HepG2 (cell line): ENCODE measurements at regions not wholly inside any gene's neighbourhood (a gene's known extent, or its start where the extent isn't known, plus 50 kb on each side); places are given as distances from the start of the nearest gene placed in this dataset.

ENCODE experiments used
- ATAC-seq: fragments of 200-7000 bp; cut with Tn5 transposase; 3 replicates; pipeline ENCODE4 v1.9.1; 2020; ENCODE audit warnings: mild to moderate bottlenecking, moderate library complexity
- BruUV-seq: library from RNA; stranded (reverse); fragments of 400-500 nt; replicated peaks from 2 replicates; lab custom pipeline; 2021; lab: Mats Ljungman, UMichigan
- CTCF ChIA-PET: fragments of 300-600 bp; formaldehyde crosslinking; extraction: SDS; loops from one replicate; lab custom pipeline; 2021; ENCODE audit warnings: low total read pairs, inconsistent platforms, low intra/inter-chr PET ratio; lab: Yijun Ruan, JAX
- POLR2A ChIA-PET: fragments of 350-600 bp; sonication (Branson Sonifier 250); formaldehyde crosslinking; loops from one replicate; lab custom pipeline; 2020; ENCODE audit warnings: antibody characterized with exemption, inconsistent platforms; lab: Yijun Ruan, JAX
- DNase-seq: peaks from one replicate; pipeline ENCODE4 v3.0.0-alpha.2; 2015; ENCODE audit warnings: low spot score
- FAIRE-seq: peaks from 3 replicates; lab custom pipeline; 2011; peaks lifted over from hg19 to GRCh38; lab: Jason Lieb, UNC
- H2AFZ ChIP-seq: one replicate; pipeline ENCODE4 v1.6.1; 2011; ENCODE audit warnings: low read length, inconsistent platforms
- H3K27ac ChIP-seq: fragments of 300-600 bp; 3 replicates; pipeline ENCODE4 v1.8.0; 2011; ENCODE audit warnings: mixed run types, mild to moderate bottlenecking, mixed read lengths, low read length, inconsistent platforms; ENCODE audit not compliant: insufficient read depth; ENCODE audit errors: extremely low read length
- H3K27me3 ChIP-seq, 2 experiments: fragments of 200-600 bp in 1 of 2; 2 replicates in 1 of 2; 3 replicates in 1 of 2; pipeline versions ENCODE4 v1.6.0 to v1.8.0; 2011; ENCODE audit warnings: low read length in 2 of 2, mild to moderate bottlenecking in 2 of 2, moderate library complexity in 2 of 2, inconsistent platforms in 1 of 2; ENCODE audit not compliant: insufficient read depth in 2 of 2, control insufficient read depth in 1 of 2
- H3K36me3 ChIP-seq, 2 experiments: fragments of 200-600 bp in 1 of 2; replicated peaks in 1 of 2; 2 replicates in 1 of 2; 3 replicates in 1 of 2; pipeline versions ENCODE4 v1.5.1 to v1.8.0; 2011; ENCODE audit warnings: low read length in 2 of 2, inconsistent platforms in 1 of 2; ENCODE audit not compliant: insufficient read depth in 2 of 2, control insufficient read depth in 1 of 2
- H3K4me1 ChIP-seq: 2 replicates; pipeline ENCODE4 v1.5.1; 2012; ENCODE audit warnings: low read length, inconsistent platforms; ENCODE audit not compliant: insufficient read depth
- H3K4me2 ChIP-seq: 2 replicates; pipeline ENCODE4 v1.6.0; 2011; ENCODE audit warnings: low read depth, low read length, inconsistent platforms
- H3K4me3 ChIP-seq, 3 experiments: fragments of 200-600 bp in 1 of 3; sonication (generic), shearing (Covaris generic) in 1 of 3; replicated peaks in 1 of 3; 2 replicates each; pipeline ENCODE4 v1.5.1; 2011 to 2016; ENCODE audit warnings: low read length in 3 of 3, inconsistent platforms in 2 of 3, low read depth in 2 of 3, mild to moderate bottlenecking in 2 of 3, control low read depth in 1 of 3, mixed read lengths in 1 of 3; ENCODE audit not compliant: insufficient read depth in 1 of 3
- H3K79me2 ChIP-seq: one replicate; pipeline ENCODE4 v1.6.1; 2011; ENCODE audit warnings: low read length, inconsistent platforms; ENCODE audit not compliant: insufficient read depth
- H3K9ac ChIP-seq: 2 replicates; pipeline ENCODE4 v1.6.0; 2011; ENCODE audit warnings: mild to moderate bottlenecking, low read depth, low read length, inconsistent platforms; ENCODE audit not compliant: insufficient read depth
- H3K9me3 ChIP-seq: 2 replicates; pipeline ENCODE4 v1.5.1; 2012; ENCODE audit warnings: mild to moderate bottlenecking, low read length
- H4K20me1 ChIP-seq: 2 replicates; pipeline ENCODE4 v1.6.0; 2011; ENCODE audit warnings: inconsistent platforms, mild to moderate bottlenecking, low read length, moderate library complexity; ENCODE audit not compliant: insufficient read depth
- MIER2 ChIP-seq: IDR thresholded peaks from 2 replicates; pipeline ENCODE4 v1.6.1; 2016; ENCODE audit warnings: missing biosample characterization, missing genetic modification reagents
- RBAK ChIP-seq: sonication (generic); formaldehyde crosslinking; IDR thresholded peaks from 2 replicates; pipeline ENCODE4 v1.5.1; 2020; ENCODE audit warnings: mild to moderate bottlenecking, missing genetic modification reagents
- RBM22 ChIP-seq: fragments of 200-400 bp; formaldehyde crosslinking; optimal IDR thresholded peaks from 2 replicates; pipeline ENCODE3; 2017; ENCODE audit warnings: mild to moderate bottlenecking, low read length, moderate library complexity
- RBM39 ChIP-seq: fragments of 200-400 bp; formaldehyde crosslinking; IDR thresholded peaks from one replicate; pipeline ENCODE4 v1.6.1; 2018; ENCODE audit warnings: antibody characterized with exemption, mild to moderate bottlenecking, low read depth, low read length; ENCODE audit not compliant: poor library complexity, severe bottlenecking
- TAF1 ChIP-seq: sonication (generic); formaldehyde crosslinking; IDR thresholded peaks from 2 replicates; pipeline ENCODE4 v1.4.0; 2020; ENCODE audit warnings: missing genetic modification reagents
- ZNF12 ChIP-seq: sonication (generic); formaldehyde crosslinking; IDR thresholded peaks from 2 replicates; pipeline ENCODE4 v1.5.0; 2020; ENCODE audit warnings: missing genetic modification reagents
- ZNF382 ChIP-seq: sonication (generic); formaldehyde crosslinking; IDR thresholded peaks from 2 replicates; pipeline ENCODE4 v1.5.0; 2020; ENCODE audit warnings: missing genetic modification reagents, mild to moderate bottlenecking, borderline replicate concordance
- WGBS: methylation state at CpG from one replicate; pipeline ENCODE4 v1.1.6; 2017; ENCODE audit warnings: low lambda C conversion rate; 5-methylcytosine and 5-hydroxymethylcytosine counted together
- in situ Hi-C: cut with HindIII; loops from 2 replicates; pipeline ENCODE4 v1.10.0; 2017; ENCODE audit warnings: low pct_unique_long_range_greater_than_20kb; ENCODE audit not compliant: extremely low pct_ligation_motif_present
- intact Hi-C: fragments of 100-400 bp; cut with micrococcal nuclease; formaldehyde crosslinking; loops from one replicate; pipeline ENCODE4 v1.10.0; 2022; ENCODE audit not compliant: unreplicated experiment

DNA sequence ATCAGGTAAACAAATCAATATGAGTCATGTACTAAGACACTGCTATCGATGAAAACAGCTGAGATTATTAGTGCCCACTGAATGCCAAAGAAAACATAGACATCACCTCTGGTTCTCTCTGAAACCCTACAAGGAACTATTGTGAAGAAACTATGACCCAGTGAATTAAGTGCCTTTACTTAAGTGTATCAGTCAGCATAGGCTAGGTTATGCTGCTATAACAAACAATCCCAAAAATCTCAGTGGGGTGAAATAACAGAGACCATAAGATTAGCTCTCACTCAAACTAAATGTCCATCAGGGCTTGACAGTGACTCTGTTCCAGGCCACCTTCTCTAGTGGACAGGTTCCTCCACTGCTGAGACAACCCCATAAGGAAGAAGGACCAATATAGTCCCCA is 57.7 kb upstream of the KDM8 start:
- Histone ChIP-seq H3K9me3 (no peaks in the 10 kb centered on the region), H3K36me3 (no peaks in the 10 kb centered on the region), H3K4me2 (no peak overlapping the region), H4K20me1 (no peaks in the 10 kb centered on the region), H3K4me1 (no peaks in the 10 kb centered on the region), H3K27me3 (peaks cover 0 to 3% of the 10 kb centered on the region in 2 experiments; a peak in 3 of 5 replicates), H2AFZ (no peak overlapping the region), H3K27ac (no peak overlapping the region), H3K9ac (no peak overlapping the region), H3K79me2 (no peaks in the 10 kb centered on the region), H3K4me3 (no peak overlapping the region)
- 0% methylated on average over 1 of the region's 1 CpG for WGBS
- intact Hi-C loops (no loop called here), in situ Hi-C loops (no loop called here)
- POLR2A ChIA-PET = no interaction called here
- ATAC-seq (no peak), DNase-seq (no peak), FAIRE-seq (no peak)
- no TSS peak for BruUV-seq
- CTCF ChIA-PET = no interaction called here
- TF ChIP-seq TAF1 (CRISPR knock-in tag) (no peak), RBAK (CRISPR knock-in tag) (peak; percentile 71), ZNF12 (CRISPR knock-in tag) (peak; percentile 99)

DNA sequence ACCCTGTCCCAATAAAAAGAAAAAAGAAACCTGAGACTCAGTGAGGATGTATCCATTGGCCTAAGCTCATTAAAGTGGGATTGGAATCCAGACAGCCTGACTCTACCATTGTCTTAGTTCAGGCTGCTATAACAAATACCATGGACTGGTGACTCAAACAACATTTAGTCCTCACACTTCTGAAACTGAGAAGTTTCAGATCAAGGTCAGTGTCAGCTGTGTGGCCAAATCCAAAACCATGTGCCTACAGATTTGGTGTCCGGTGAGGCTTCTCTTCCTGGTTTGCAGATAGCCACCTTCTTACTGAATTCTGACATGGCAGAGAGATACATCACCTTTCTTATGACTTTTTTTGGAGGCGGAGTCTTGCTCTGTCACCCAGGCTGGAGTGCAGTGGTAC is 53.3 kb upstream of the KDM8 start:
- CTCF ChIA-PET = no interaction called here
- POLR2A ChIA-PET = no interaction called here
- in situ Hi-C loops (no loop called here), intact Hi-C loops (no loop called here)
- DNase-seq (no peak), ATAC-seq (no peak), FAIRE-seq (no peak)
- no peaks in the 10 kb centered on the region for H3K9me3 ChIP-seq
- WGBS = 92% methylated on average over 2 of the region's 2 CpGs
- H3K79me2 ChIP-seq = no peaks in the 10 kb centered on the region
- H3K27ac ChIP-seq = no peak overlapping the region
- no TSS peak for BruUV-seq
- H3K9ac ChIP-seq = no peak overlapping the region
- no peak overlapping the region for H3K4me3 ChIP-seq
- no peaks in the 10 kb centered on the region for H3K36me3 ChIP-seq
- H3K4me1 ChIP-seq = peaks cover 8% of the 10 kb centered on the region
- H3K4me2 ChIP-seq = no peak overlapping the region
- TF ChIP-seq RBAK (CRISPR knock-in tag) (no peak), RBM39 (no peak), MIER2 (CRISPR knock-in tag) (no peak), RBM22 (no peak), ZNF382 (no peak)
- no peaks in the 10 kb centered on the region for H4K20me1 ChIP-seq
- no peak overlapping the region for H2AFZ ChIP-seq
- H3K27me3 ChIP-seq = no peaks in the 10 kb centered on the region
